LHCN-M2 (cell line): ENCODE measurements at regions not wholly inside any gene's neighbourhood (a gene's known extent, or its start where the extent isn't known, plus 50 kb on each side); places are given as distances from the start of the nearest gene placed in this dataset.
"Not testable (repeated sequence)": the region's sequence is repeated elsewhere in the genome, so short reads cannot be mapped to it uniquely, and the experiment has no call there.

Experiments used
- DNase-seq: peaks from one replicate; pipeline ENCODE4 v3.0.0-alpha.2; 2012; ENCODE audit warnings: low read depth

DNA sequence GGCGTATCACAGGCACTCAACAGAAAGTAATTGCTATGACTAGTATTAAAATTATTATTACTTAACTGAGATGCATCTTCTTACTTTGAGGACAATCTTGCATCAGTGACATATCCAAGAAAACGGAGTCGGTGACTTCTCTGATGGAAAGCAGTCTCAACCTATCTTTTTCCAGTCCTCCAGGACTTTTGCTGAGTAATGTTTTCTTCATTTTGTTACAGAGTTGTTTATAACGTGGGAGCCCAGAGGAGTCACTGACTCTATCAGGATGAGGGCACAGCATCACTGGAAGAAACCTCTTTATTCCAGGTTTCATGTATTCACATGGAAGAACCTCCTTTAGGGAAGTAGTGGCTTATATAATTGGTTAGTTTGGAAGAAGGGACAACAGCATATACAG, 51.5 kb upstream of the MELK start:
- DNase-seq, result no peak

DNA sequence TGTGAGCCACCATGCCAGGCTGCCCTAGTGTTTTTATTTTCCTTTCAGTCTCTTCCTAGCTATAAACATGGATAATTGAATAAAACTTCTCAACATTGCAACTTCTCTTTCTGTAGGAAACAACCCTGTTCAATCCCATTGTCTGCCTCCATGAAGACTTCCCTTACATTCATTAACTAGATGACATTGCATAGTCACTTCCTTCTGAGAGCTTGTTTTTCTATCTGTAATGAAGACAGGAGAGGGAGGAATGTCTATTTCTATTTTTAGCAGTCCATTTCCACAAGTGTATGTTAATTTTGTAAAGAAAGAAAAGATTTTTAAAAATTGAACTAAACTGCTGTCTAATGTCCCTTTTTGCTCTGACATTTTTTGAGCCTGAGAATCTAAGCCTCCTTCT, 55.6 kb upstream of the MELK start:
- no peak for DNase-seq

DNA sequence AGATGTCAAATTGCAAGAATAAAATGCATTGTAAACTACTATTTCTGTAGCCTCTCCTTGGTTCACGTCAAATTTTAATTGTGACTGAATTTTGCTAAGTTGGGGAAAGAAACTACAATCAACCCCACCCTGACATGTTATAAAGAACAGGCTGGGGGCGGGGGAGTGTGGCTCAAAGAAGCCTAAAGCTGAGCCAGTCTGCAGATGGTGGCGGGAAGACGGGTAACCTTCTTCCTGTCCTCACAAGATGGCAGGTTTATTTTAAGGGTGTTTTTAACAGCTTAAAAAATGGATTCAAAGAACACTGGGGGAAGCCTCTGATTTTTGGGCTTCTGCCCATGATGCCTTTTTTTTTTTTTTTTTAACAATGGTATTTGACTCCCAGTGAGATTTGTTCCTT, 68.5 kb upstream of the MELK start:
- DNase-seq, result no peak

DNA sequence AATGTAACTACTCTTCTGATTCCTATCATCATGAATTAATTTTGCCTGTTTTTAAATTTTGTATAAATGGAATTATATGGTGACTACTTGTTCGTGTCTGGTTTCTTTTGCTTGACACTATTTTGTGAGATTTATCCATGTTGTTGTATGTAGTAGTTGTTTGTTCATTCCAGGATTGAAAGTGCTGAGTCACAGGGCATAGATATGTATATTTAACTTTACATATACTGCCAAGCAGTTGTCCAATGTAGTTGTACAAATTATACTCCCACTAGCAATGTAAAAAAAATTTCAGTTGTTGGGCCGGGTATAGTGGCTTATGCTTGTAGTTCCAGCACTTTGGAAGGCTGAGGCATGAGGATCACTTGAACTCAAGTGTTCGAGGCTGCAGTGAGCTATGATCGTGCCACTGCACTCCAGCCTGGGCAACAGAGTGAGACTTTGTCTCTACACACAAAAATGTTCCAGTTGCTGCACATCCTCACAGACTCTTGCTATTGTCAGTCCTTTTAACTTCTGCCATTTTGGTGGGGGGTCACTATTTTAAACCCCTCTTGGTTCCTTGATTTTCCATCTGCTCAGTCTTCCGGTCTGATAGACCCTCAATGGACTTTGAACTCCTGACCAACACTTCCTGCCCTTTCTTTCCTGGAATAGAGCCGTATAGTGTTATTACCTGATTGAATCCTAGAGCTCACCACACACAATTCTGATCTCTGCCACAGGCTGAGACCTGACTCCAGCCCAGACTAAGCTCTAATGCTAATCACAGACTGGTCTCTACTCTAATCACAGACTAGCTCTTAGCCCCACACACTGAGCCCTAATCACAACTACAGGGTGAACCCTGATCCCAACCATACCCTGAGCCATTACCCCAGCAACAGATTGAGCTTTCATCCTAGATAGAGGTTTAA, 69.3 kb upstream of the MELK start:
- no peak for DNase-seq

DNA sequence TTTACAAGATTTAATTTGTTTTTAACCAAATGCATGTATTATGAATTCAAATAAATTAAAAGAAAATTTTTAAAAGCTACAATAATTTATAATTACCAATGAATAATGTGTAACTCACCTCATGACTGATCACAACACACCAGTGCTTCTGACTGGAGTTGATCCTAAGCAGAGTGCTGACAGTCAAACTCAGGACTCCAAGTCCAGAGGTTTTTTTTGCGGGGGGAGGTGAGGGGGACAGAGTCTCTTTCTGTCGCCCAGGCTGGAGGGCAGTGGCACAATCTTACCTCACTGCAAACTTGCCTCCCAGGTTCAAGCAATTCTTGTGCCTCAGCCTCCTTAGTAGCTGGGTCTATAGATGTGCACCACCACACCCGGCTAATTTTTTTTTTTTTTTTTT, 71.0 kb upstream of the MELK start:
- DNase-seq, result no peak

DNA sequence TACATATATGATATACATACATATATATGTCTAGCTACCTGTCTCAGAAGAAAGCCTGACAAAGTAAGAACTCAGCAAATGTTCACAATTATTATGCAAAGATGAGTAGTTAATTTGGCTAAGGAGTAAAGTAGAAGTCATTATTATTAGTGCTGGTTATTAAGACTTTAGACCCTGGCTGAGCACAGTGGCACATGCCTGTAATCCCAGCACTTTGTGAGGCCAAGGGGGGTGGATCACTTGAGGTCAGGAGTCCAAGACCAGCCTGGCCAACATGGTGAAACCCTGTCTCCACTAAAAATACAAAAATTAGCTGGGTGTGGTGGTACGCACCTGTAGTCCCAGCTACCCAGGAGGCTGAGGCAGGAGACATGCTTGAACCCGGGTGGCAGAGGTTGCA, 71.8 kb upstream of the MELK start:
- DNase-seq, result not testable (repeated sequence)

DNA sequence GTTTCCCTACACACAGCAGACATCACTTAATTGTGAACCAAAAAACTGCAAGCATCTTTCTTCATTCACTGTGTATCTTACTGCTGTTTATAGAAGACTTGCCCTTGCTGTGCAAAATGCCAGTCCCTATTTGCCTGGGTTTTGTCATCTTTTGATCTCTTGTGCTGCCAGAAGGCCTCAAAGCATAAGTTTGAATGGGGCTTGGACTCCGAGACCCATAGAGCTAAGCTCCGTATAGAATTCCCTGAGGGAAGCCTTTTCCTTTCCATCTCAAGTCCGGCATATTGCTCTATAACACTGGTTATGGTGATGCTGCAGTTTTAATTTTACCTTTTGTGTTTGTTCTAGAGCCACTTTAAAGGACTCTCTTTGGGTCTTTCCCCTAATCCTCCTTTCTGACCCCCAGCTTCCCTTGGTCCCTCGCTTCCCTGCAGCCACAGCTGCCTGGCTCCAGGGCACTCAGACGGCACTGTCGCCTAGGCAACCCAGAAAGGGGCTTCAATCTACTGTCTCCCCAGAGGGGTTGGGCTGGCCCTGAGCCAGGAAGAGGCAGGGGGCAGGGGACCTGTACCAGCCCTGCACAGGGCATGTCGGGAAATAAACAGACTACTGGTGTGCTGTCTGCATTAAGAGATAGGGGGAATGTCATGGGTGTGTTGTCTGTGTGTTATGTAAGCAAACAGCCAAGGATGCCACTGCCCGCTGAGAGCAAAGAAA, 73.4 kb upstream of the MELK start:
- no peak for DNase-seq

DNA sequence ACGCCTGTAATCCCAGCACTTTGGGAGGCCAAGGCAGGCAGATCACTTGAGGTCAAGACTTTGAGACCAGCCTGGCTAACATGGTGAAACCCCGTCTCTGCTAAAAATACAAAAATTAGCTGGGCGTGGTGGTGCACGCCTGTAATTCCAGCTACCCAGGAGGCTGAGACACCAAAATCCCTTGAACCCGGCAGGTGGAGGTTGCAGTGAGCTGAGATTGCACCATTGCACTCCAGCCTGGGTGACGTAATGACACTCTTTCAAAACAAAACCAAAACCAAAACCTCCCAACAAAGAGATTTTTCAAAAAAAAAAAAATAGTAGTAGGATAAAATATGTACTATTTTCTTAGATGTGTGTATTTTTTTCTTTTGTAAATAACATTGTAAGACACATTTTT, 79.1 kb upstream of the MELK start:
- not testable (repeated sequence) for DNase-seq

DNA sequence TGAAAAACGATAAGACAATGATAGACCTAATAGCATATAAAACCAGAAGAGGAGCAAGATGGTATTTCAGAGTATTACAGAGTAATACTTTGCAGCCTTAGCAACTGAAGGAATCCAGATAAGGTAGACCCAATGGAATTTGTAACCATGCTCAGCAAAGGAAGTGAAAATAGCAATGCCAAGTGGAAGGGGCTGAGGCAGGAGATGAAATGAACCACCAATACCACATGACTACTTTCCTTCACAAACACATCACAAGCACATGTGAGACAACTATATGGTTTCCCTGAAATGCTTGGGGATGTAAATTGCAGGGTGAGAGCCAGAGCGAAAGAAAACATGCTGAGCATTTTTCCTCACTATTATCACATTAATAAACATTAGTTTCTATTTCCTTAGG, 79.8 kb upstream of the MELK start:
- DNase-seq, result no peak

DNA sequence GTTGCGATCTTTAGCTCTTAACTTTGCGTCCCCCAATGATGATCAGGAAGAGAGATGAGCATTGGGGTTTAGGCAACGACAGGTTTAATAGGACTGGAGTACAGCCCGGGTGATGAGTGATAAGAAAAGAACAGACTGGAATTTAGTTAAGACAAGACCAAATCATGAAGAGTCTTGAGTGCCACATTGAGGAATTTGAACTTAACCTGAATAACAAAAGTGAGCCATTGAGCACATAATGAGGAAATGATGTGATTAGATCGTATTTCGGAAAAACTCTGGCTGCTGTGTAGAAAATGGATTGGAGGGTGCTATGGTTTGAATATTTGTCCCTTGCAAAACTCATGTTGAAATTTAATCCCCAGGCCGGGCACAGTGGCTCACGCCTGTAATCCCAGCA, 83.2 kb upstream of the MELK start:
- no peak for DNase-seq

DNA sequence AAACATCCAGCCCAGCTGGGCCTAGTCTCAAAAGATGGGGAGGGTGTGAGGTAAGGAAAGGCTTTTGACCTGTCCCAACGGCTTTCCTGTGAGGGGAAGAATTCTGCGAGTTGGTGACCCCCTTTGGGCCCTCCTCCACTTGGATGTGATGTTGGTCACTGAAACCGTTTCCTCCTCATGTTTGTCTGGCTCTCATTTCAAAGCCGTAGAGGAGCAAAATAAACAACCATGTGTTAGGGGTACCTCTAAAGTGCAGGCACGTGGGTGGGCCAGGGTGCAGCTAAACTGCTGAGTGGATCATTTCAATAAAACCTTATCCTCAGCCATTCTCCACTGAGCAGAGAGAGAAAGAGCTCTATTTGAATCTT, 84.3 kb upstream of the MELK start:
- DNase-seq, result no peak

DNA sequence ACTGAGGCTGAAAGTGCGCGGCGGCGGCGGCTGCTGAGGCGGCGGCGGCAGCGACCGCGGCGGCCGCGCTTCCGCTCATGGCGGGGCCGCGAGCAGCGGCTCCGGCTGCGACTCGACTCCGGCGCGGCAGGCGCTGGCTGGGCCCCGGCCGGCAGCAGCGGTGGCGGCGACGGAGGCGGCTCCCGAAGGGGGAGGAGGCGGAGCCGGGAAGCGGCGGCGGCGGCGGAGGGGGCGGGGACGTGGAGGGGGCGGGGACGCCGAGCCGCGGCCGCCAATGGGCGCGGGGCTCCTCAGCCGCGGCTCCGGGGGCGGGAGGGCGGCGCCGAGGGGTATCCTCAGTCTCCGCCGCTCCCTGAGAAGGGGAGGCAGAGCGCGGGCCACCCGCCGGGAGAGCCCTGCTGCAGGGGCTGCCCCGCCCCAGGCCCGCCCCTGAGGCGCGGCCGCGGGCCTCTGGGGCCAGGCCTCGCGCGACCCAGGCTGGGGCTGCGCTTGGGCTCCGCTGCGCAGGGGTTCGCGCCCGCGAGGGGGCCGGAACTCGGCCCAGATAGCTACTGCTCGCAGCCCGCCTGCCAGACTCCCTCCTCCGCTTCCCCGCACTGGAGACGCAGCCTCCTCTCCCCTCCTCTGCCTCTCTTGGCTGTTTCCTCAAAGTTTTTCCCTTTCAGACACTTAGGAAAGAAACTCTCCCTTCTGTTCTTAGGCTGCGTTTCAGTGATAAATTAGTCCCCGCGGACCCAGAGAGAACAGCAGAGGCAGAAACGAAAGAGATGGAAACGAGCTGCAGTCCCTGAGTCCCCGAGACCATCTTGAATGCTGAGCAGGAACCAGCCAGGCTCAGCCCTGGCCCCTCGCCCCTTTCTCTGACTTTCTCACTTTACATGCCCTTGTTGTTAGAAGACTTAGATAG, 85.0 kb upstream of the MELK start:
- DNase-seq, result peak; percentile 89

DNA sequence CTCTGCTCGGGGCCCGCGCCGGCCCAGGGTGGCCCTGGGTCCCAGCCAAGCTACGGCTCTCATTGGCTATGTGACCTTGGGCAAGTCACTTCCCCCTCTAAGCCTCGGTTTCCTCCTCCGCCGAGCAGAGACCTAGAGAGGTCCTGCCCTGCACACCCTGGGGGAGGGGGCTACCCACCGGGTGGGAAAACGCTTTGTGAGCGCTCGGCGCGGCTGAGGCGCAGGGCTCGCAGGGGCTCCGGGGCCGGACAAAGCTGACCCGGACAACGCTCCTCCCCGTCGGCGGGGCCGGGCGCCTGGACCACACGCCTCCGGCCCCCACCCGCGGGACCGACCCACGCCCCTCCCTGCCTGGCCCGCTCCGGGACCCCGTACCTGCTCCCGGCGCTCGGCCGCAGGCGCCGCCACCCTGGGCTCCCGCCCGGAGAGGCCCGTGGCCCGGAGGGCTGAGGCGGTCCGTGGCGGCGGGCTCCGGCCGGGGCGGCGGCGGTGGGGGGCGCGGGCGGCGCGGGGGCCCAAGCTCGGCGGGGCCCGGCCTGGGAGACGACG, 85.7 kb upstream of the MELK start:
- peak; percentile 20 for DNase-seq

DNA sequence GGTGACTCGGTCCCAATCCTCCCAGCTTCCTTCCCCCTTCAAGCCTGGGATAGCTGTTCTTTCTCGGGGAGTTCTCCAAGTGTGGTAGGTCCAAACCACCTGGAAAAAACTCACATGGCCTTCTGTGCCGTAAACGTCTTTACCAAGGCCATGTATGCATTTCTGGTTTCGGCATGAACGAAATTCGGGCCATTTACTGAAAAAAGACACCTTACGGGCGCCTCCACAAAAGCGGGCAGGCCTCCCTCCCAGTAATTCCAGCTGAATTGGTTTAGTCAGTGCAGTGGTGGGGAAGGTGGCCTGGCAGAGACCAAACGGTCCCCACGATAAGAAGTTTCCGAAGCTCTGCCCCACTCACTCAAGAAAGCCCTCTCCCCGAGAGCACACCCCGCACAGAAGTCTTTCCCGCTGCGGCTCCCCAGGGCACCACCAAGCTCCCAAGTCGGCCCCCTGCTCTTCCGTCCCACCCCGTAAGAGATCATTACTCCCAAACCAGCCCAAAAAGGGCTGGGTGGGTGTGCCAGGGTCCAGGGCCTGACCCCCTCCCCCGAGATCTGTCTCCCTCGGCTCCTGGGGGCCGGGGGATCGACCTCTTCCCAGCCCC, 86.3 kb upstream of the MELK start:
- DNase-seq, result no peak

DNA sequence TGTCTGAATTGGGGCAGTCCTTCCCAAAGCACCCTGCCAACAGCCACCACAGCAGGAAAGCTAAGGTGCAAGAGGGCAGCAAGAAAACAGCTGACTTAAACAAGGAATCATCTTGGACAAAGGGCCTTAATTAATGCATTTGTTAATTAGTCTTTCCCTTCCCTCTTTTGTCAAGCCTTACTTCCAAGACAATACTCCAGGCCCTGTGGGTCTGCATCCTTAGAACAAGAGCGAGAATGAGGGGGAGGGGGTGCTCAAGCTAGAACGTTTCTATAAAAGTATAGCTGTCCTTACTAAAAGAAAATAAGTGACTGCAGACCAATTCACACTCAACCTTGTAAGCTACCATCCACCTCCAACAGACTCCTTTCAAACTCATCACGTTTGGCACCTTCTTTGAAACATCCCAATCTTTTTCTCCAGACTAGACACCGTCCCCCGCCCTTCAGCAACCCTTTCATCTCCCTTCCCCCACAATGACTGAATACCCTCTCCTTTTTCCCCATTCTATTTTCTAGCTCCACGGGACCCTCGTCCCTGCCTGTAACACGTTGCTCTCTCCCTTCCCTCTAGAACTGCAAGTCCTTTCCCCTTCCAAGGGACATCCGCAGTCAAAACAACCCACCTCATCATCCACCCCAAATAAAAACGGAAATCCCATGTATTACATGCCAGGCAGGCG, 85.7 kb upstream of the RNF38 start:
- no peak for DNase-seq

DNA sequence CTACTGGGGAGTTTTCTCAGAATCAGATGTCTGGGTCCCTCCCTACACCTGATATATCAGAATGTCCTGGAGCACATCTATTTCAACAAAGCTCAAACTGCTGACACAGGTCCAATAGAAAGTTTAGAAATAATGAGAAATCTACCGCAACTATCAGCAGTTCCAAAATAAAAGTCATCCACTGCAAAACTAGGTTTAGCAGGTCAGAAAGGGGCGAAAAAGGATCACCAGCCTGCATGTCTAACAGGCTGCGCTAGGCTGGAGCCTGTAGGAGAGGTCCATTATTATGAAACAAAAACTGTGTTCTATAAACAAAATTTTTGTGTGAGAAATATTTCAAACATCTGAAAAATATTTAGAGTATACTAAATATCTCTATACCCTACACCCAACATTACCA, 84.1 kb upstream of the RNF38 start:
- no peak for DNase-seq

DNA sequence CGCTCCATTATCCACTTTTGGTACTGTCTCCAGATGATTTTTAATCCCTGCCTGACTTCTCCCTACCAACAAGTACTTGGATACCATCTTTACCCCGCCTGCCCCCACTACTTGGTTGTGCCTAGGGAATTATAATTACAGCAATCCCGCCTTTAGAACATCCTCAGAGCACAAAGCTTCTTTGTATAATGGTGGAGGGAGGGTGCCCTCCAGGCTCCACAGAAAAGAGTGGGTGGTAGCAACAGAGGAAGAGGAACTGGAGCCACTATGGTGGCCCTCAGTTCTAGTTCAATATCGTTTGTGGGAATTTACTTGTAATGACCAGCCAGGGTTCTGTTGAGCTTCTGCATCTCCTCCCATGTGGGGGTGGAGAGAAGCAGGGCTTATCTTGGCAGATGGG, 79.0 kb upstream of the RNF38 start:
- no peak for DNase-seq

DNA sequence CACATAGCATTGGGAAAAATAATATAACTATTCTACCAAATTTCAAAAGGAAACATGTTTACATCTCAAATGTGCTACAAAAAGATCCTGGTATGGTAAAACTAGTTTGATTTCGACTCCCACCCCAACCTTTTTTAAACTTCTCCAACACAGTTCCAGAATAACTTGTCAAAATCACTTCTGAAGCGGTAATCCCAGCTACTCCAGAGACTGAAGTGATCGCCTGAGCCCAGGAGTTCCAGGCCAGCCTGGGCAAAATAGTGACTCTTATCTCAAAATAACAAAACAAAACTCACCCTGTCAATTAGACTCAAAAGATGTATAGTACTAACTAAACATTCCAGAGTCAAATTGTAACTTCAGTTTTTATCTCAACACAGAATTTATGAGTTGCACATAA, 71.3 kb upstream of the RNF38 start:
- no peak for DNase-seq

DNA sequence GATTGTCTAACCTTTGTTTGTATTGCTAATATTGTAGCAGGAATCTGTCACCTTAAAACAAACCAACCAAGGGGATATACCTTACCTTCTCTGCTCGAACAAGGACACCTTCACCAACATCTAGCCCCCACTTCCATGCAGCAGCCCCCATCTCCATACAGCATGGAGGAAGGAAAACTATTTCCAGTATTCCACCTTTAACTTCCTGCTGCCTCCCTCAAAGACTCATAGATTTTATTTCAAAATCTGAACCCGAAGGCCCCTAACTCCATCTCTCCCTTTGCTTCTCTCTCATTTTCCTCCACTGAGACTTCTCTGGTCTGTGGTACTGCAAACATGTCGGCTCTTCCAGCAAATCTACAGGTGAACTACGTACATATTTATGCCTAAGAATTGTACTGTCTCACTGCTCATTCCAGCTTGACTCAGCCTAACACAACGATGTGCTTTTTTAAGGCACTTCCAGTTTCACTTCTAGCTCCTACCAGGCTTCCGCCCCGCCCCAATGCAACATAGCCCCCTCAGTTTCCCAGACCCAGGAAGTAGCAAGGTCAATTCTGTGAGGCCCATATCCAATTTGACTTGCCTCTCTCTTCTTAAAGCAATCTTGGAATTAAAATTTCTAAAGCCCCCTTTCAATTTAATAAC, 70.7 kb upstream of the RNF38 start:
- DNase-seq, result peak; percentile 72

DNA sequence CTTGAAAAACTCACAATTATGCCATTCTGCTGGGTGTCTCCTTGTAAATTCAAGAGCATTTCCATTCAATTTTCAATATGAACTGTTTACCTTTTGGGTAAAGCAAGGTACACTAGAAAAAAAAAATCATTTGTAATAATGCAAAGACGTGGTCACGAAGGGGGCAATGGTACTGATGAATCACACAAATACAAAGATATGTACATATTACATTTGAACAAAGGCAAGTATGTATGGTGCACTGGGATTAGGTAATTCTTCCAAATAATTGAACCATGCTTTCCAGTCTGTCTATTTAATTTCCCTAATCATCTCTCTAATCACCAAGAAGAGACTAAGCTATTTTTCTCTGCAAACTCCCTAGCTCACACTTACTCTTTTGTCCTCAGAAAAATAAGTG, 63.4 kb upstream of the RNF38 start:
- no peak for DNase-seq
